Activated T-helper 2 cell treated with anti-CD3 and anti-CD28 coated beads, Interferon-gamma antibody, Interleukin-2, Interleukin-4, amounts not matched to agents 10 μg/mL and 5 μg/mL and 100 μg/mL, durations not matched to agents 14 hours and 24 hours and 36 hours (primary cell): ENCODE measurements at regions not wholly inside any gene's neighbourhood (a gene's known extent, or its start where the extent isn't known, plus 50 kb on each side); places are given as distances from the start of the nearest gene placed in this dataset.

Experiments
- DNase-seq: peaks from one replicate; pipeline ENCODE4 v3.0.0; 2021; ENCODE audit warnings: low spot score
- H3K27ac Mint-ChIP-seq: one replicate; pipeline ENCODE4 v1.8.0; 2021; ENCODE audit warnings: mixed read lengths
- H3K27me3 Mint-ChIP-seq: one replicate; pipeline ENCODE4 v1.8.0; 2021; ENCODE audit warnings: low read depth, mixed read lengths
- H3K36me3 Mint-ChIP-seq: one replicate; pipeline ENCODE4 v1.8.0; 2021; ENCODE audit warnings: low read depth, mixed read lengths
- H3K4me1 Mint-ChIP-seq: one replicate; pipeline ENCODE4 v1.8.0; 2021; ENCODE audit warnings: low read depth, mixed read lengths
- H3K4me3 Mint-ChIP-seq: one replicate; pipeline ENCODE4 v1.8.0; 2021; ENCODE audit warnings: low read depth, mild to moderate bottlenecking, moderate library complexity, mixed read lengths
- H3K9me3 Mint-ChIP-seq: one replicate; pipeline ENCODE4 v1.8.0; 2021; ENCODE audit warnings: mixed read lengths
- intact Hi-C: fragments of 100-400 bp; cut with micrococcal nuclease; formaldehyde crosslinking; loops from one replicate; pipeline ENCODE4 v1.15.1; 2023

DNA sequence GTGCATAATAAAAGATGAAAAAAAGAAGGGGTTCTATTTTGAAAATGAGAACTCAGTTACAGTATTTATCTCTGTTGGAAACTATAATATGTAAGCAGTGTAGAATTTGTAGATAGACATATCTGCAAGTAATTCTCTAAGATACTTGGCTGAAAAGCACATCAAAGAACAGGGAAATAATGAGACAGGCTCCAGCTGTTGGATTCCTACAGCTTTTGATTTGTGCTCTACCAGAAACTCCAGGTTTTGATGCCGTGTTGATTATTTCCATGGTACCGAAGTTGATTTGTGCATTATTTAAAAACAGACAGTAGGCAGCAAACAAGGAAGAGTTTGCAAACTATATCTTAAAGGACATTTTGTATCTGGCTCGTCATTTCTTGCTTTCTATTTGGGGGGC is 2098.7 kb upstream of the WWC1 start:
- no peaks in the 10 kb centered on the region for H3K4me1 Mint-ChIP-seq
- intact Hi-C loops, result no loop called here
- H3K36me3 Mint-ChIP-seq, result no peaks in the 10 kb centered on the region
- H3K27ac Mint-ChIP-seq, result no peak overlapping the region
- DNase-seq, result no peak
- H3K9me3 Mint-ChIP-seq, result peaks cover 39% of the 10 kb centered on the region
- H3K27me3 Mint-ChIP-seq, result no peaks in the 10 kb centered on the region
- H3K4me3 Mint-ChIP-seq, result no peak overlapping the region

GRCh38 chr5:166195981-166196380 is 2095.5 kb upstream of the WWC1 start:
- H3K4me3 Mint-ChIP-seq, result no peak overlapping the region
- no peak for DNase-seq
- no peaks in the 10 kb centered on the region for H3K36me3 Mint-ChIP-seq
- no peaks in the 10 kb centered on the region for H3K4me1 Mint-ChIP-seq
- no peak overlapping the region for H3K27ac Mint-ChIP-seq
- H3K9me3 Mint-ChIP-seq, result peaks cover 26% of the 10 kb centered on the region
- intact Hi-C loops, result no loop called here
- H3K27me3 Mint-ChIP-seq, result no peaks in the 10 kb centered on the region

GRCh38 chr5:166200532-166200931 is 2090.9 kb upstream of the WWC1 start:
- no peaks in the 10 kb centered on the region for H3K36me3 Mint-ChIP-seq
- no peak for DNase-seq
- intact Hi-C loops, result no loop called here
- H3K27me3 Mint-ChIP-seq, result no peaks in the 10 kb centered on the region
- no peak overlapping the region for H3K4me3 Mint-ChIP-seq
- H3K27ac Mint-ChIP-seq, result no peak overlapping the region
- H3K9me3 Mint-ChIP-seq, result peaks cover 24% of the 10 kb centered on the region
- H3K4me1 Mint-ChIP-seq, result no peaks in the 10 kb centered on the region

- Mint-ChIP-seq H3K9me3 (peaks cover 20% of the 10 kb centered on the region), H3K27me3 (no peaks in the 10 kb centered on the region), H3K4me1 (no peaks in the 10 kb centered on the region), H3K4me3 (no peak overlapping the region), H3K27ac (no peak overlapping the region), H3K36me3 (no peaks in the 10 kb centered on the region)
- no peak for DNase-seq
- intact Hi-C loops, result no loop called here
Observed at GRCh38 chr5:166211640-166212039, 2079.8 kb upstream of the WWC1 start.

DNA sequence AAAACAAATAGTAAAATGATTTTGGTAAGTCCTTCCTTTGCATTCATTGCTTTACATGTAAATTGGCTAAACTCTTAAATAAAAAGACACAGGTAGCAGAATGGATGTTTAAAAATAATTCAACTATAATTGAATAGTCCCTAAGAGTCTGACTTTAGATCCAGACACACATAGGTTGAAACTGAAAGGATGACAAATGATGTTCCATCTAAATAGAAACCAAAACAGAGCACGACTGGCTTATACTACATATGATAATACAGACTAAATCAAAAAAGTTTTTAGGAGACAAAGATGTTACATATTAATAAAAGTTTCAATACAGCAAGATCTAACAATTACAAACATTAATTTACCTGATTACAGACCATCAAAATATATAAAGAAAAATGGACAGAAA is 2055.1 kb upstream of the WWC1 start:
- H3K9me3 Mint-ChIP-seq, result peaks cover 40% of the 10 kb centered on the region
- no peaks in the 10 kb centered on the region for H3K36me3 Mint-ChIP-seq
- H3K4me1 Mint-ChIP-seq, result no peaks in the 10 kb centered on the region
- no peak overlapping the region for H3K4me3 Mint-ChIP-seq
- H3K27ac Mint-ChIP-seq, result no peak overlapping the region
- H3K27me3 Mint-ChIP-seq, result no peaks in the 10 kb centered on the region
- intact Hi-C loops, result no loop called here
- DNase-seq, result no peak

DNA sequence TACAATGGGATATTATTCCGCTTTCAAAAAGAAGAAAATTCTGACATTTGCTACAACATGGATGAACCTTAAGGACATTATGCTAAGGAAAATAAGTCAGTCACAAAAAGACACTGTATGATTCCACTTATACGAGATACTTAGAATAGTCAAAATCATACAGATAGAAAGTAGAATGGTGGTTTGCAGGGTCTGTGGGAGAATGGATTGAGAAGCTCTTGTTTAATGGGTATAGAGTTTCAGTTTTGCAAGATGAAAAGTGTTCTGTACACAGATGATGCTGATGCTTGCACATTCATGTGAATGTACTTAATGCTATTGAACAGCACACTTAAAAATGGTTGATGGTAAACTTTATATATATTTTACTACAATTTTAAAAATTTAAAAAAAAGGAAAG is 2050.7 kb upstream of the WWC1 start:
- no peak for DNase-seq
- H3K27ac Mint-ChIP-seq, result no peak overlapping the region
- H3K4me3 Mint-ChIP-seq, result no peak overlapping the region
- H3K4me1 Mint-ChIP-seq, result no peaks in the 10 kb centered on the region
- intact Hi-C loops, result no loop called here
- no peaks in the 10 kb centered on the region for H3K36me3 Mint-ChIP-seq
- H3K27me3 Mint-ChIP-seq, result no peaks in the 10 kb centered on the region
- peaks cover 38% of the 10 kb centered on the region for H3K9me3 Mint-ChIP-seq

DNA sequence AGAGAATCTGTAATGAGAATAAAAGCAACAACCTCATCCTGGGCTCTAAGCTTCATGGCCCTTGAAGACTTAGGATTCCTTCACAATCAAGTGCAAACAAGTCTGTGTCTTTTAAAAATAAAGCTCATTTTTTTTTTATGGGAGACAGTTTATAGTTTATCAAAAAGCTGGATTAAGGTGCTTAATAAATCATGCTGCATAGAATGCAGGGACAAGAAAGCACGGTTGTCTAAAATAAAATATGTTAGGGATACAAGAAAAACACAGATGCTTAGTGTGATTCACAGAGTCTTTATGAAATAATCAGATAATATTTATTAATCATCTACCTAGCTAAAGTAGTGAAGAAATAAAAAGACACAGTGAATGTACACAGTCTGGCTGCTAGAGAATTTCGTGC is 2045.9 kb upstream of the WWC1 start:
- intact Hi-C loops, result no loop called here
- no peak overlapping the region for H3K4me3 Mint-ChIP-seq
- H3K4me1 Mint-ChIP-seq, result no peaks in the 10 kb centered on the region
- no peak for DNase-seq
- H3K36me3 Mint-ChIP-seq, result no peaks in the 10 kb centered on the region
- no peak overlapping the region for H3K27ac Mint-ChIP-seq
- no peaks in the 10 kb centered on the region for H3K27me3 Mint-ChIP-seq
- H3K9me3 Mint-ChIP-seq, result peaks cover 42% of the 10 kb centered on the region

GRCh38 chr5:166251786-166252185 is 2039.7 kb upstream of the WWC1 start:
- H3K4me3 Mint-ChIP-seq, result no peak overlapping the region
- H3K27ac Mint-ChIP-seq, result no peak overlapping the region
- no peaks in the 10 kb centered on the region for H3K4me1 Mint-ChIP-seq
- DNase-seq, result no peak
- H3K36me3 Mint-ChIP-seq, result no peaks in the 10 kb centered on the region
- peaks cover 38% of the 10 kb centered on the region for H3K9me3 Mint-ChIP-seq
- H3K27me3 Mint-ChIP-seq, result no peaks in the 10 kb centered on the region
- intact Hi-C loops, result no loop called here

- H3K36me3 Mint-ChIP-seq, result no peaks in the 10 kb centered on the region
- no peak overlapping the region for H3K4me3 Mint-ChIP-seq
- intact Hi-C loops, result no loop called here
- no peaks in the 10 kb centered on the region for H3K27me3 Mint-ChIP-seq
- H3K9me3 Mint-ChIP-seq, result peaks cover 31% of the 10 kb centered on the region
- no peak overlapping the region for H3K27ac Mint-ChIP-seq
- no peak for DNase-seq
- no peaks in the 10 kb centered on the region for H3K4me1 Mint-ChIP-seq
Observed at GRCh38 chr5:166257661-166258060, 2033.8 kb upstream of the WWC1 start.

GRCh38 chr5:166262395-166262794 is 2029.0 kb upstream of the WWC1 start:
- Mint-ChIP-seq H3K4me3 (no peak overlapping the region), H3K27me3 (no peaks in the 10 kb centered on the region), H3K9me3 (peaks cover 48% of the 10 kb centered on the region), H3K27ac (no peak overlapping the region), H3K4me1 (no peaks in the 10 kb centered on the region), H3K36me3 (no peaks in the 10 kb centered on the region)
- no peak for DNase-seq
- intact Hi-C loops, result no loop called here

- no peak for DNase-seq
- no peaks in the 10 kb centered on the region for H3K36me3 Mint-ChIP-seq
- H3K4me1 Mint-ChIP-seq, result no peaks in the 10 kb centered on the region
- no peak overlapping the region for H3K27ac Mint-ChIP-seq
- peaks cover 50% of the 10 kb centered on the region for H3K9me3 Mint-ChIP-seq
- no peaks in the 10 kb centered on the region for H3K27me3 Mint-ChIP-seq
- intact Hi-C loops, result no loop called here
- H3K4me3 Mint-ChIP-seq, result no peak overlapping the region
Observed at GRCh38 chr5:166267907-166268306, 2023.5 kb upstream of the WWC1 start.

DNA sequence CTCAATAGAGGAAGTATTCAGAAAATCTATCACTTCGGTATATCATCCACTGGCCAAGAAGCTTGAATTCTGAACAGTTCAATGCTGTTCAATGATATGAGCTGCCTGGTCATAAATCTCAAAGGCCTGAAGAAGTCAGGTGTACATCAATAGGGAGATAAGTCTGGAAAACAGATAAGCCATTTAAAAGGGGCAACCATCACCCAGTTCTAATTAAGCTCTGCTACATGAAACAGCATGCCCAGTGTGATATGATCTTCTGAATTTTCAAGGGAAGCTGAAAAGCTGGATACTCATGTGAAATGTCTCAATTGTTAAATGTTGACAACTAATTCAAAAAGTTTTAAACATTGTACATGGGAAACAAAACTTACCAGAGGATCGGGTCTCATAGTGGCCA is 2020.7 kb upstream of the WWC1 start:
- H3K27me3 Mint-ChIP-seq, result no peaks in the 10 kb centered on the region

DNA sequence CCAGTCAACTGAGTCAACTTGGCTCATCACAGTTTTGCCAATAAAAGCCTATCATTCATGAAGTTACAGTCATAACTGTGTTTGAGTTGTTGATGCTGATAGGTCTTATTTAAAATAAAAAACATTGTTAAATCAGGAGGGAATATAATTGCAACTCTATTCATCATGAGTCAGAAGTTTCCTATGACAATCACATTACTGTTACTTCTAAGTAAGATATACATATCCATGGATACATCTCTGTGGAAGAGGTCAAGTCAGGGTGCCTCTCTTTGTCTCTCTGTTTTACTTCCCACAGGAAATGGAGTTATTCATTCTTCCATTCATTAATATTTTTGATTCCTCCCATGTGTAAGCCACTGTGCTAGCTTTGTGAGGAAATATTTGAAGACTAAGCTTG is 2015.4 kb upstream of the WWC1 start:
- H3K27ac Mint-ChIP-seq, result no peak overlapping the region
- H3K36me3 Mint-ChIP-seq, result no peaks in the 10 kb centered on the region
- no peak for DNase-seq
- H3K4me1 Mint-ChIP-seq, result no peaks in the 10 kb centered on the region
- H3K4me3 Mint-ChIP-seq, result no peak overlapping the region
- H3K27me3 Mint-ChIP-seq, result no peaks in the 10 kb centered on the region
- intact Hi-C loops, result no loop called here
- peaks cover 43% of the 10 kb centered on the region for H3K9me3 Mint-ChIP-seq

More for the DNA sequence above, 2020.7 kb upstream of the WWC1 start:
- Mint-ChIP-seq H3K9me3 (peaks cover 43% of the 10 kb centered on the region), H3K27ac (no peak overlapping the region), H3K4me1 (no peaks in the 10 kb centered on the region), H3K4me3 (no peak overlapping the region), H3K36me3 (no peaks in the 10 kb centered on the region)
- intact Hi-C loops, result no loop called here
- DNase-seq, result no peak

GRCh38 chr5:166279828-166280227 is 2011.6 kb upstream of the WWC1 start:
- no peak for DNase-seq
- Mint-ChIP-seq H3K4me3 (no peak overlapping the region), H3K9me3 (peaks cover 34% of the 10 kb centered on the region), H3K27me3 (no peaks in the 10 kb centered on the region), H3K27ac (no peak overlapping the region), H3K36me3 (no peaks in the 10 kb centered on the region), H3K4me1 (no peaks in the 10 kb centered on the region)
- intact Hi-C loops, result no loop called here
